Sigmoid colon (tissue), 4 donors: ENCODE measurements at regions not wholly inside any gene's neighbourhood (a gene's known extent, or its start where the extent isn't known, plus 50 kb on each side); places are given as distances from the start of the nearest gene placed in this dataset.

Experiments
- CTCF ChIP-seq, 4 experiments: fragments of 450-650 bp in 3 of 4; fragments of 200-600 bp in 1 of 4; IDR thresholded peaks; one replicate each; pipeline ENCODE4 v1.5.1; 2016 to 2019; ENCODE audit warnings: antibody characterized with exemption in 4 of 4, mild to moderate bottlenecking in 3 of 4, moderate library complexity in 2 of 4
- POLR2A ChIP-seq, 2 donors: fragments of 450-650 bp; IDR thresholded peaks; one replicate each; pipeline ENCODE4 v1.6.1; 2016; ENCODE audit warnings: antibody characterized with exemption in 2 of 2, mild to moderate bottlenecking in 2 of 2, moderate library complexity in 2 of 2
- POLR2AphosphoS5 ChIP-seq, 4 donors: sonication (generic); formaldehyde crosslinking; IDR thresholded peaks; one replicate each; pipeline ENCODE4 v1.6.1; 2017; ENCODE audit warnings: antibody characterized with exemption in 4 of 4

- TF ChIP-seq POLR2AphosphoS5 (IDR thresholded peaks at IDR 0.05) (no peak), CTCF (IDR thresholded peaks at IDR 0.05) (no peak), POLR2A (IDR thresholded peaks at IDR 0.05) (no peak)
These were observed 51.8 kb upstream of the ESRRB start for GRCh38 chr14:76324133-76324532.
